ENCODE measurements at regions not wholly inside any gene's neighbourhood (a gene's known extent, or its start where the extent isn't known, plus 50 kb on each side); places are given as distances from the start of the nearest gene placed in this dataset.
A peak's percentile ranks its signal among the peaks of the same experiment; 100 is the strongest.

- no peaks in the 10 kb centered on the region for H3K36me3 ChIP-seq (ENCODE audit: control insufficient read depth, insufficient read depth, low read length)
- ChIA-PET POLR2A (no interaction called here), CTCF (interaction anchor here (0.7 kb wide), 1 partner anchor 410 kb away, joined by 3 read pairs; no protein-coding TSS in a partner anchor)
- H3K4me3 ChIP-seq (ENCODE audit: low read depth, low read length): no peak overlapping the region
- no peak for DNase-seq (ENCODE audit: low read depth)
- TF ChIP-seq, protein P1, sequence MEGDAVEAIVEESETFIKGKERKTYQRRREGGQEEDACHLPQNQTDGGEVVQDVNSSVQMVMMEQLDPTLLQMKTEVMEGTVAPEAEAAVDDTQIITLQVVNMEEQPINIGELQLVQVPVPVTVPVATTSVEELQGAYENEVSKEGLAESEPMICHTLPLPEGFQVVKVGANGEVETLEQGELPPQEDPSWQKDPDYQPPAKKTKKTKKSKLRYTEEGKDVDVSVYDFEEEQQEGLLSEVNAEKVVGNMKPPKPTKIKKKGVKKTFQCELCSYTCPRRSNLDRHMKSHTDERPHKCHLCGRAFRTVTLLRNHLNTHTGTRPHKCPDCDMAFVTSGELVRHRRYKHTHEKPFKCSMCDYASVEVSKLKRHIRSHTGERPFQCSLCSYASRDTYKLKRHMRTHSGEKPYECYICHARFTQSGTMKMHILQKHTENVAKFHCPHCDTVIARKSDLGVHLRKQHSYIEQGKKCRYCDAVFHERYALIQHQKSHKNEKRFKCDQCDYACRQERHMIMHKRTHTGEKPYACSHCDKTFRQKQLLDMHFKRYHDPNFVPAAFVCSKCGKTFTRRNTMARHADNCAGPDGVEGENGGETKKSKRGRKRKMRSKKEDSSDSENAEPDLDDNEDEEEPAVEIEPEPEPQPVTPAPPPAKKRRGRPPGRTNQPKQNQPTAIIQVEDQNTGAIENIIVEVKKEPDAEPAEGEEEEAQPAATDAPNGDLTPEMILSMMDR (IDR thresholded peaks at IDR 0.05; ENCODE audit: insufficient read depth, low read depth, low read length): no peak
- H3K27me3 ChIP-seq (ENCODE audit: control insufficient read depth, insufficient read depth, low read length): no peaks in the 10 kb centered on the region
Observed at GRCh38 chr12:126362964-126363363, 1297.7 kb downstream of the AACS start.

GRCh38 chr12:126369487-126370463 is 1304.5 kb downstream of the AACS start:
- TF ChIP-seq, protein P1 (IDR thresholded peaks at IDR 0.05; ENCODE audit: insufficient read depth, low read depth, low read length): peak; percentile 52
- Histone ChIP-seq H3K27me3 (ENCODE audit: control insufficient read depth, insufficient read depth, low read length) (no peaks in the 10 kb centered on the region), H3K36me3 (ENCODE audit: control insufficient read depth, insufficient read depth, low read length) (no peaks in the 10 kb centered on the region), H3K4me3 (ENCODE audit: low read depth, low read length) (no peak overlapping the region)
- ChIA-PET CTCF (interaction anchor here (1.0 to 2.7 kb wide), 5 partner anchors 15 to 377 kb away, joined by 3 to 27 read pairs (median 4); no protein-coding TSS in a partner anchor), POLR2A (interaction anchor here (0.6 kb wide), 1 partner anchor 14 kb away, joined by 4 read pairs; no protein-coding TSS in a partner anchor)
- DNase-seq (ENCODE audit: low read depth): peak; percentile 25

GRCh38 chr12:126383506-126383905 is 1318.3 kb downstream of the AACS start:
- no peaks in the 10 kb centered on the region for H3K36me3 ChIP-seq (ENCODE audit: control insufficient read depth, insufficient read depth, low read length)
- CTCF ChIA-PET: interaction anchor here (0.6 to 4.0 kb wide), 2 partner anchors 13 to 1716 kb away, joined by 3 to 27 read pairs; no protein-coding TSS in a partner anchor
- TF ChIP-seq, protein P1 (IDR thresholded peaks at IDR 0.05; ENCODE audit: insufficient read depth, low read depth, low read length): no peak
- no peaks in the 10 kb centered on the region for H3K27me3 ChIP-seq (ENCODE audit: control insufficient read depth, insufficient read depth, low read length)
- no peak overlapping the region for H3K4me3 ChIP-seq (ENCODE audit: low read depth, low read length)
- POLR2A ChIA-PET: interaction anchor here (0.6 kb wide), 1 partner anchor 14 kb away, joined by 4 read pairs; no protein-coding TSS in a partner anchor
- DNase-seq (ENCODE audit: low read depth): no peak

GRCh38 chr12:126384026-126384564 is 1318.9 kb downstream of the AACS start:
- DNase-seq (ENCODE audit: low read depth): no peak
- Histone ChIP-seq H3K27me3 (ENCODE audit: control insufficient read depth, insufficient read depth, low read length) (no peaks in the 10 kb centered on the region), H3K36me3 (ENCODE audit: control insufficient read depth, insufficient read depth, low read length) (no peaks in the 10 kb centered on the region), H3K4me3 (ENCODE audit: low read depth, low read length) (no peak overlapping the region)
- ChIA-PET CTCF (interaction anchor here (0.6 to 4.0 kb wide), 2 partner anchors 14 to 1715 kb away, joined by 3 to 27 read pairs; no protein-coding TSS in a partner anchor), POLR2A (interaction anchor here (0.6 kb wide), 1 partner anchor 14 kb away, joined by 4 read pairs; no protein-coding TSS in a partner anchor)
- TF ChIP-seq, protein P1 (IDR thresholded peaks at IDR 0.05; ENCODE audit: insufficient read depth, low read depth, low read length): no peak

GRCh38 chr12:126385785-126386184 is 1320.5 kb downstream of the AACS start:
- DNase-seq (ENCODE audit: low read depth): no peak
- ChIA-PET POLR2A (no interaction called here), CTCF (interaction anchor here (0.8 to 4.0 kb wide), 4 partner anchors 9 to 278 kb away, joined by 3 to 27 read pairs (median 4); no protein-coding TSS in a partner anchor)
- Histone ChIP-seq H3K36me3 (ENCODE audit: control insufficient read depth, insufficient read depth, low read length) (no peaks in the 10 kb centered on the region), H3K27me3 (ENCODE audit: control insufficient read depth, insufficient read depth, low read length) (no peaks in the 10 kb centered on the region), H3K4me3 (ENCODE audit: low read depth, low read length) (no peak overlapping the region)
- TF ChIP-seq, protein P1 (IDR thresholded peaks at IDR 0.05; ENCODE audit: insufficient read depth, low read depth, low read length): no peak
